Gastrocnemius medialis (tissue), 4 donors: ENCODE measurements at regions not wholly inside any gene's neighbourhood (a gene's known extent, or its start where the extent isn't known, plus 50 kb on each side); places are given as distances from the start of the nearest gene placed in this dataset.

ENCODE experiments used
- CTCF ChIP-seq, 5 experiments: fragments of 450-650 bp in 3 of 5; fragments of 200-600 bp in 2 of 5; sonication (generic) in 2 of 5; IDR thresholded peaks in 4 of 5; conservative IDR thresholded peaks in 1 of 5; 1 replicate in 4 of 5; 2 replicates in 1 of 5; pipeline ENCODE4 v1.5.1; 2016 to 2019; ENCODE audit warnings: antibody characterized with exemption in 5 of 5, mild to moderate bottlenecking in 3 of 5, moderate library complexity in 3 of 5
- POLR2A ChIP-seq, 2 donors: fragments of 450-650 bp; IDR thresholded peaks; one replicate each; pipeline ENCODE4 v1.6.1; 2017; ENCODE audit warnings: antibody characterized with exemption in 2 of 2, mild to moderate bottlenecking in 2 of 2, moderate library complexity in 2 of 2

- no peak for TF ChIP-seq POLR2A (IDR thresholded peaks at IDR 0.05)
- TF ChIP-seq CTCF (IDR thresholded peaks at IDR 0.05 in 4 of 5, conservative IDR thresholded peaks at IDR 0.05 in 1 of 5) = no peak
Observed at GRCh38 chr3:152709659-152710058, 125.3 kb upstream of the P2RY1 start.
